Glutamatergic neuron (in vitro differentiated cells): ENCODE measurements at regions not wholly inside any gene's neighbourhood (a gene's known extent, or its start where the extent isn't known, plus 50 kb on each side); places are given as distances from the start of the nearest gene placed in this dataset.

Source experiments
- DNase-seq: peaks from one replicate; pipeline ENCODE4 v3.0.0; 2022
- H3K27ac Mint-ChIP-seq: one replicate; pipeline ENCODE4 v1.8.0; 2020; ENCODE audit warnings: mild to moderate bottlenecking, mixed read lengths, inconsistent platforms; ENCODE audit not compliant: unreplicated experiment
- H3K27me3 Mint-ChIP-seq: one replicate; pipeline ENCODE4 v1.8.0; 2020; ENCODE audit warnings: mild to moderate bottlenecking, moderate library complexity, mixed read lengths, inconsistent platforms; ENCODE audit not compliant: unreplicated experiment
- H3K36me3 Mint-ChIP-seq: one replicate; pipeline ENCODE4 v1.8.0; 2020; ENCODE audit warnings: mild to moderate bottlenecking, mixed read lengths, inconsistent platforms; ENCODE audit not compliant: unreplicated experiment
- H3K4me1 Mint-ChIP-seq: one replicate; pipeline ENCODE4 v1.8.0; 2020; ENCODE audit warnings: mild to moderate bottlenecking, low read depth, mixed read lengths, inconsistent platforms; ENCODE audit not compliant: unreplicated experiment
- H3K4me3 Mint-ChIP-seq: one replicate; pipeline ENCODE4 v1.8.0; 2020; ENCODE audit warnings: mild to moderate bottlenecking, mixed read lengths, inconsistent platforms; ENCODE audit not compliant: unreplicated experiment
- H3K9me3 Mint-ChIP-seq: one replicate; pipeline ENCODE4 v1.8.0; 2020; ENCODE audit warnings: mild to moderate bottlenecking, moderate library complexity, mixed read lengths, inconsistent platforms; ENCODE audit not compliant: unreplicated experiment
- TF ChIP-seq, protein P1 (sequence below): fragments of 200-600 bp; sonication (generic); IDR thresholded peaks from one replicate; pipeline ENCODE4 v1.5.0; 2021; ENCODE audit not compliant: partially characterized antibody, unreplicated experiment

DNA sequence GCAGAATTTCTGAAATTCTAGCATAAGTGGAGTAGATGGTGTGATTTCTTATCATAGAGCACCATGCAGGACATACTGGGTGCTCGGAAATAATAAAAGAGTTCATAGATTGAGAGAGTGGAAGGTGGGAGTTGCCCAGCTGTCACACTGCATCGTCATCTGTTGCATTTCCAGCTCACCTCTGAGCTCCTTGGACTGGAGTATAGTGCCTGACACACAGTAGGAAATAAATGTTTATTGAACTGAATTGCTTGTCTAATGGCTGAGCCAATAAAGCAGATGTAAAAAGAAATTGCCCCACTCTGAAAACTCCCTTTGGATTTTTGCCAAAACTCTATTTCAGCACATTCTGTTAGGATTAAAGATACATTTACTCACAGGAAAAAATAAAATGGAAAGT, 108.9 kb upstream of the UBE2E1 start:
- no peak overlapping the region for H3K4me3 Mint-ChIP-seq
- DNase-seq: no peak

DNA sequence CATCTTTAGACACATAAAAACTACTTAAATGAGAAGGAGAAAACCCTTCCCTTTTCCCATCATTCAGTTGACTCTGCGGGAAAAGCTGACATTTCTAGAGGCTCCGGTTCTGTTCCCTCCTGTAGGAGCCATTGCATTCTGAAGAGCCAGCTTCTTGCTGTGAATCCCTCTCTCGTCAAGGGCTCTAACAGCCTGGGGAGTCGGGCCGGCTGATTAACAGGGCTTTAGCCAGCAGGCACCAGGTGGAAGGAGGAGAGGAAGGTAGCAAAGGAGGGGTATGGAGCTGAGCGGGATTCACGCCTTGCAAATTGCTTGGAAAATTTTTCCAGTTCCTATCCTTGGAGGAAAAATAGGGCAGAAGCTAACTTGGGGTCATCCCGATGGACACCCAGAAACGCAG, 108.3 kb upstream of the UBE2E1 start:
- TF ChIP-seq, protein P1, sequence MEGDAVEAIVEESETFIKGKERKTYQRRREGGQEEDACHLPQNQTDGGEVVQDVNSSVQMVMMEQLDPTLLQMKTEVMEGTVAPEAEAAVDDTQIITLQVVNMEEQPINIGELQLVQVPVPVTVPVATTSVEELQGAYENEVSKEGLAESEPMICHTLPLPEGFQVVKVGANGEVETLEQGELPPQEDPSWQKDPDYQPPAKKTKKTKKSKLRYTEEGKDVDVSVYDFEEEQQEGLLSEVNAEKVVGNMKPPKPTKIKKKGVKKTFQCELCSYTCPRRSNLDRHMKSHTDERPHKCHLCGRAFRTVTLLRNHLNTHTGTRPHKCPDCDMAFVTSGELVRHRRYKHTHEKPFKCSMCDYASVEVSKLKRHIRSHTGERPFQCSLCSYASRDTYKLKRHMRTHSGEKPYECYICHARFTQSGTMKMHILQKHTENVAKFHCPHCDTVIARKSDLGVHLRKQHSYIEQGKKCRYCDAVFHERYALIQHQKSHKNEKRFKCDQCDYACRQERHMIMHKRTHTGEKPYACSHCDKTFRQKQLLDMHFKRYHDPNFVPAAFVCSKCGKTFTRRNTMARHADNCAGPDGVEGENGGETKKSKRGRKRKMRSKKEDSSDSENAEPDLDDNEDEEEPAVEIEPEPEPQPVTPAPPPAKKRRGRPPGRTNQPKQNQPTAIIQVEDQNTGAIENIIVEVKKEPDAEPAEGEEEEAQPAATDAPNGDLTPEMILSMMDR: no peak
- Mint-ChIP-seq H3K36me3 (no peaks in the 10 kb centered on the region), H3K27ac (no peak overlapping the region), H3K9me3 (no peaks in the 10 kb centered on the region), H3K4me3 (no peak overlapping the region), H3K27me3 (peaks cover 3% of the 10 kb centered on the region), H3K4me1 (peaks cover 3% of the 10 kb centered on the region)
- peak; percentile 31 for DNase-seq

More for the DNA sequence above, 108.9 kb upstream of the UBE2E1 start:
- TF ChIP-seq, protein P1: no peak
- no peaks in the 10 kb centered on the region for H3K36me3 Mint-ChIP-seq
- H3K27me3 Mint-ChIP-seq: peaks cover 3% of the 10 kb centered on the region
- H3K4me1 Mint-ChIP-seq: peaks cover 3% of the 10 kb centered on the region
- no peaks in the 10 kb centered on the region for H3K9me3 Mint-ChIP-seq
- no peak overlapping the region for H3K27ac Mint-ChIP-seq

DNA sequence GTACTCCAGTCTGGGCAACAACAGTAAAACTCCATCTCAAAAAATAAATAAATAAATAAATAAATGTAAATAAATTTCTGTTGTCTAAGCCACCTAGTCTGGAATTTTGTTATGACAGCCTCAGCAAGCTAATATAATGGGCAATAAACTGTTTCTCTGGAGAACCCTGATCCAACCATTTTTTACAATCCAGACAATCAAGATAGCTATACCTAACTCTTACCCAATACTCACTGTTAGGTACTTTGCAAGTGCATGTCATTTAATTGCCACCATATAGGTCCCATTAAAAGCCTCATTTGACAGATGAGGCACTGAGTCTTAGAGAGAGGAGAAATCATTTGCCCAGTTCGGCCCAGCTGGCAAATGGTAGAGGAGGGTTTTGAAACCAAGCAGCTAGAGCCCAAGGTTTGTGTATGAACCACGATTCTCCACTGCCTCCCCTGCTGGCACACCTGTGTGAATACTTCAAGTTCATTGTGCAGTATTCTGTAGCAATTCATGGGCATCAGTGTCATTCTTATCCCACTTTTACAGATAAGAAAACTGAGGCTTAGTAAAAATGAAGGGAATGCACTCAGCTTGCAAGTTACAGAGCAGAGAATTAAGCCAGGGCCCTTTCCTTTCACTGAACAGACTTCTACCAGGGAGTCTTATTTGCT, 107.0 kb upstream of the UBE2E1 start:
- Mint-ChIP-seq H3K9me3 (no peaks in the 10 kb centered on the region), H3K27ac (no peak overlapping the region), H3K4me3 (no peak overlapping the region), H3K36me3 (no peaks in the 10 kb centered on the region), H3K4me1 (peaks cover 3% of the 10 kb centered on the region), H3K27me3 (peaks cover 3% of the 10 kb centered on the region)
- DNase-seq: no peak
- TF ChIP-seq, protein P1: no peak

DNA sequence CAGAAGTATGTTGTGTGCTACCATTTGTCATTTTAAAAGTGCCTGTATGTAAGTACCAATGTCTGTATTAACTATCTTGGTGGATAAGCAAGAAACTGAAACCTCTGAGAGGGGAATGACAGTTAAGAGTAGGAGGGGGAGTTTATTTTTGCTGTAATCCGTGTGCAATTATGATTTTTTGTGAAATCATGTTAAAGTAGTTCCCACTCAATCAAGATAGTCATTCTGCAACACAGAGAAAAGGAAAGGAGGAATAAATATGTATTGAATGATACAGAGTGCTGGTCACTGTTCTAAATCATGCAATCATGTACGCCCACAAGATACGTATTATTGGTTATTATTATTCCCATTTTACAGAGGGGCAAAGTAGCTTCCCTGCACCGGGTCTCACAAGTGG, 105.1 kb upstream of the UBE2E1 start:
- Mint-ChIP-seq H3K27ac (no peak overlapping the region), H3K4me1 (peaks cover 3% of the 10 kb centered on the region), H3K36me3 (peaks cover 5% of the 10 kb centered on the region), H3K9me3 (no peaks in the 10 kb centered on the region), H3K27me3 (no peaks in the 10 kb centered on the region), H3K4me3 (no peak overlapping the region)
- TF ChIP-seq, protein P1: no peak
- no peak for DNase-seq

DNA sequence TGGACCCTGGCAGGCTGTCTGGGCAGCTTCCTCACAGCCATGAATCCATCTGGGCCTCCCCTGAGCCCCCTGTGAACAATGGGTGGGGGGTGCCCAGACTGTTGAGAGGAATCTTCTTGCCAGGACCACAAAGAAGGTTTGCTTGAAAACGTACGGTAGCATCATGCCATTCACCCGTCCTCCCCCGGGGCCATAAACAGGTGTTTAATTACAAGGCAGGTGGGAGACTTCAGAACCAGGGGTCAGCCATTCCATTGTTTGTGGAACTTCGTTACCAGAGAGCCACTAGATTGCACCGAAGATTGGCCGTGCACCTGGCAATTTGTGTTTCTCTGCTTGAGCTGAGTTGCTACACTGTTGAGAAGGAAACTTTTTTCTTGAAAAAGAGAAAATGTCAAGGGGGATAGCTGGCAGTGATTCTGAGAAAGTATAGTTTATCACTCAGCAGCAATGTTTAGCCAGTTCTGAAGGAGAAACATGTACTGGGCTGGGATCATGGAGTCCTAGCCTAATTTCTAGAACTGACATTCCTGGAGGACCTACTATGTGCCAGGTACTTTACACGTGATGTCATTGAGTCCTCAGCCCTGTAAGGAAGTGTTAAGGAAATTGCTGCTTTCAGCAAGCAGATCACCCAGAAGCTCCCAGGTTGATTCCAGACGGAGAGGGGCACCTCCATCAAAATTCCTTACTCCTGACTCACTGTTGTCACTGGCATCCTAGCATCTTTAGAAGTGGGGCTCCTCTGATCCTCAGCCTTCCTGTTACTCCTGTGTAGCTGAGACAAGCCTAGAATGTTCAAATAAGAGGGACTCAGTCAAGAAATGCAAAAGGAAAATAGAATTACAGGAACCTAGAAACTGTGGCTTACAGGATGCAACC, 103.8 kb upstream of the UBE2E1 start:
- TF ChIP-seq, protein P1: no peak
- H3K36me3 Mint-ChIP-seq: peaks cover 5% of the 10 kb centered on the region
- H3K9me3 Mint-ChIP-seq: no peaks in the 10 kb centered on the region
- peaks cover 3% of the 10 kb centered on the region for H3K4me1 Mint-ChIP-seq
- H3K27me3 Mint-ChIP-seq: no peaks in the 10 kb centered on the region
- H3K4me3 Mint-ChIP-seq: no peak overlapping the region
- no peak overlapping the region for H3K27ac Mint-ChIP-seq
- DNase-seq: no peak
